ENCODE measurements at regions not wholly inside any gene's neighbourhood (a gene's known extent, or its start where the extent isn't known, plus 50 kb on each side); places are given as distances from the start of the nearest gene placed in this dataset.

- TF ChIP-seq CTCF (IDR thresholded peaks at IDR 0.05) = no peak
- 42 to 51% methylated on average over 3 of the region's 3 CpGs for WGBS, 2 donors
- DNase-seq = no peak
- H3K9me3 ChIP-seq = no peaks in the 10 kb centered on the region
- peaks cover 0 to 4% (median 0%) of the 10 kb centered on the region in 9 donors for H3K4me1 ChIP-seq
- no peaks in the 10 kb centered on the region for H3K36me3 ChIP-seq
- H3K27ac ChIP-seq = no peak overlapping the region
- peak in 1 of 8 donors; percentile 33 for ATAC-seq
- no peak overlapping the region for H3K4me3 ChIP-seq
- peaks cover 0 to 22% (median 0%) of the 10 kb centered on the region in 7 donors for H3K27me3 ChIP-seq
- intact Hi-C loops (cut with DNase I) = loop anchor here in 7 of 10 donors (5.0 to 10.0 kb wide), 3 partner anchors 443 to 705 kb away; no protein-coding TSS in a partner anchor
Observed at GRCh38 chr5:77561965-77562364, 69.8 kb upstream of the WDR41 start.

GRCh38 chr5:77560677-77561263 is 68.7 kb upstream of the WDR41 start:
- Histone ChIP-seq H3K4me1 (peaks cover 0 to 4% (median 0%) of the 10 kb centered on the region in 9 donors), H3K36me3 (no peaks in the 10 kb centered on the region), H3K4me3 (no peak overlapping the region), H3K9me3 (no peaks in the 10 kb centered on the region), H3K27ac (no peak overlapping the region), H3K27me3 (peaks cover 0 to 22% (median 0%) of the 10 kb centered on the region in 7 donors)
- intact Hi-C loops (cut with DNase I) = loop anchor here in 7 of 10 donors (5.0 to 10.0 kb wide), 3 partner anchors 444 to 707 kb away; no protein-coding TSS in a partner anchor
- TF ChIP-seq CTCF (IDR thresholded peaks at IDR 0.05) = peak in 8 of 9 donors; percentile 27 to 64 (median 52)
- 7% methylated on average over 1 of the region's 1 CpG for WGBS, 2 donors
- ATAC-seq = no peak
- DNase-seq = no peak

- intact Hi-C loops (cut with DNase I) = no loop called here
- TF ChIP-seq CTCF (IDR thresholded peaks at IDR 0.05) = no peak
- Histone ChIP-seq H3K9me3 (no peaks in the 10 kb centered on the region), H3K4me1 (peaks cover 0 to 4% (median 0%) of the 10 kb centered on the region in 9 donors), H3K27ac (no peak overlapping the region), H3K27me3 (peaks cover 0 to 6% (median 0%) of the 10 kb centered on the region in 7 donors), H3K4me3 (no peak overlapping the region), H3K36me3 (no peaks in the 10 kb centered on the region)
- peak in 1 of 8 donors; percentile 39 for ATAC-seq
- WGBS, 2 donors = 44 to 60% methylated on average over 5 of the region's 5 CpGs
- DNase-seq = peak in 1 of 2 donors; percentile 14
Observed at GRCh38 chr5:77558266-77558665, 66.2 kb upstream of the WDR41 start.

- TF ChIP-seq CTCF (IDR thresholded peaks at IDR 0.05) = no peak
- no peaks in the 10 kb centered on the region for H3K27me3 ChIP-seq
- WGBS, 2 donors = 63 to 64% methylated on average over 1 of the region's 1 CpG
Observed at GRCh38 chr5:77550406-77550805, 58.3 kb upstream of the WDR41 start.

More at GRCh38 chr5:77550406-77550805, 58.3 kb upstream of the WDR41 start:
- intact Hi-C loops (cut with DNase I) = no loop called here
- Histone ChIP-seq H3K9me3 (peaks cover 0 to 29% (median 0%) of the 10 kb centered on the region in 11 donors), H3K4me1 (no peaks in the 10 kb centered on the region), H3K27ac (no peak overlapping the region), H3K4me3 (no peak overlapping the region), H3K36me3 (no peaks in the 10 kb centered on the region)
- DNase-seq (no peak), ATAC-seq (no peak)

Data from heart right ventricle (tissue), 16 donors.